Mucosa of descending colon (tissue), 3 donors: ENCODE measurements at regions not wholly inside any gene's neighbourhood (a gene's known extent, or its start where the extent isn't known, plus 50 kb on each side); places are given as distances from the start of the nearest gene placed in this dataset.

Experiments
- ATAC-seq: fragments of 200-7000 bp; cut with Tn5 transposase; one replicate; pipeline ENCODE4 v1.9.1; 2020; ENCODE audit warnings: mild to moderate bottlenecking, moderate library complexity
- DNase-seq, 3 donors: peaks; one replicate each; pipeline ENCODE4 v3.0.0-alpha.2; 2020
- H3K36me3 ChIP-seq: fragments of 200-600 bp; one replicate; pipeline ENCODE4 v1.8.0; 2021; ENCODE audit warnings: low read depth, mild to moderate bottlenecking
- H3K4me1 ChIP-seq: fragments of 200-600 bp; one replicate; pipeline ENCODE4 v1.8.0; 2021; ENCODE audit warnings: low read depth, mild to moderate bottlenecking
- H3K4me3 ChIP-seq: fragments of 200-600 bp; one replicate; pipeline ENCODE4 v1.8.0; 2021; ENCODE audit warnings: mild to moderate bottlenecking
- H3K9me3 ChIP-seq: fragments of 200-600 bp; one replicate; pipeline ENCODE4 v1.8.0; 2021; ENCODE audit warnings: mild to moderate bottlenecking
- intact Hi-C, 2 donors: fragments of 100-400 bp; cut with DNase I in 1 of 2; cut with micrococcal nuclease in 1 of 2; formaldehyde crosslinking; loops; one replicate each; pipeline versions ENCODE4 v1.11.0 to v1.11.1; 2022; cut with DNase I, micrococcal nuclease
- TF ChIP-seq, protein P1 (sequence below): fragments of 200-600 bp; IDR thresholded peaks from one replicate; pipeline ENCODE4 v1.8.0; 2022; ENCODE audit warnings: antibody characterized with exemption, mild to moderate bottlenecking
- donor health status: DM: no; HTN: no; CAD: no; lungs with moderate emphysema.
- donor health status: DM: no; HTN: no; CAD: no.
- donor health status: DM: no; HTN: yes; CAD: no.

DNA sequence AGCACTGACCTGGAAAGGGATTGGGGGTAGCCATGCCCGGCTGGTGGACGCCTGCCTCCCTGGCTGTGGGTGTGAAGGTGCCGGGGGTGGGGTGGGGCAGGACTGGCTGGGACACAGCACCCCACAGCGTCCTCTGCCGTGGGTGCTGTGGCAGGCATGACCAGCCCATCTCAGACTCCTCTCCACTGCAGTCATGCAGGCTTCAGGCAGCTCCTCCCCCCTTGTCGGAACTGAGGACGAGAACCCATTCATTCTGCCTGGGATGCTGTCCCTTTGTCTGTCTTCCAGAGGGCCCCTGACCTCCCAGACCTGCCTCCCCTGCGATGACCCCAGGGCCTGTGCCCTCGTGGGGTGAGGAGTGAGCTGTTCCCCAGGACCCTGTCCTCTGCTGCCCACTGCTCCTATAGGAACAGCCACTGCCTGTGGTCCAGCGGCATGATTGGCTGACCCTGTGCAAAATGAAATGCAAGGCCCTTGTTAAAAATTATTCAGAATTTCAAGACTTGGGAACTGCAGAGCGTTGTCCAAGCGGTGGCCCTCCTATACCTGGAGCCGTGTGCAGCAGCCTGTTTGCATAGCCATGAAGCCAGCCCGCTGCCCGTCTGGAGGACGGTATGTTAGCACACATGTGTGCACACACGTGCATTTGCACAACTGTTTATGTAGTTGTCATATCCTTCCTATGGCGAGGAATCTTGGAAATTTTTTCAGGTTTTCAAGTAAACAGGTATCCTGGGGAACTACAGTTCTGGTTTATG is 1122.3 kb downstream of the BRD1 start:
- intact Hi-C loops, result no loop called here
- Histone ChIP-seq H3K9me3 (no peaks in the 10 kb centered on the region), H3K4me1 (no peaks in the 10 kb centered on the region), H3K36me3 (no peaks in the 10 kb centered on the region), H3K4me3 (no peak overlapping the region)
- DNase-seq (no peak), ATAC-seq (no peak)
- TF ChIP-seq, protein P1, sequence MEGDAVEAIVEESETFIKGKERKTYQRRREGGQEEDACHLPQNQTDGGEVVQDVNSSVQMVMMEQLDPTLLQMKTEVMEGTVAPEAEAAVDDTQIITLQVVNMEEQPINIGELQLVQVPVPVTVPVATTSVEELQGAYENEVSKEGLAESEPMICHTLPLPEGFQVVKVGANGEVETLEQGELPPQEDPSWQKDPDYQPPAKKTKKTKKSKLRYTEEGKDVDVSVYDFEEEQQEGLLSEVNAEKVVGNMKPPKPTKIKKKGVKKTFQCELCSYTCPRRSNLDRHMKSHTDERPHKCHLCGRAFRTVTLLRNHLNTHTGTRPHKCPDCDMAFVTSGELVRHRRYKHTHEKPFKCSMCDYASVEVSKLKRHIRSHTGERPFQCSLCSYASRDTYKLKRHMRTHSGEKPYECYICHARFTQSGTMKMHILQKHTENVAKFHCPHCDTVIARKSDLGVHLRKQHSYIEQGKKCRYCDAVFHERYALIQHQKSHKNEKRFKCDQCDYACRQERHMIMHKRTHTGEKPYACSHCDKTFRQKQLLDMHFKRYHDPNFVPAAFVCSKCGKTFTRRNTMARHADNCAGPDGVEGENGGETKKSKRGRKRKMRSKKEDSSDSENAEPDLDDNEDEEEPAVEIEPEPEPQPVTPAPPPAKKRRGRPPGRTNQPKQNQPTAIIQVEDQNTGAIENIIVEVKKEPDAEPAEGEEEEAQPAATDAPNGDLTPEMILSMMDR, result no peak

DNA sequence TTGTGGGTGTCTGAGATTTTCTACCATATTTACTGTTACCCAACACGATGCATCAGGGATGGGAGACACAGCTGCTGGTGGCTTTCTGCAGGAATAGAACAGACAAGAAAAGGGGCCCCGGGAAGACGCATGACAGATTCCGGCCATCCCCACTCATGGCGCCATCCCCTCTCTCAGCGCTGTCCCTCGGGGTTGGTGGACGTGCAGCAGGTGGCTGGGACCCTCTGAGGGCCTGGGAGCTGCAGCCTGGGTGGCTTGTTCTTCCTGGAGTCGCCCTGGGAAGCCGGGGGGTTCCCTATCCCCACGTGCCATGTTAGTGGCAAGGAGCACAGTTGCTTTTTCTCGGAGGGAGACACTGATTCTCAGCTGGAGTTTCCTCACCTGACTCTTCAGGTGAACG is 1123.3 kb downstream of the BRD1 start:
- intact Hi-C loops, result no loop called here
- ATAC-seq (no peak), DNase-seq (no peak)
- Histone ChIP-seq H3K9me3 (no peaks in the 10 kb centered on the region), H3K36me3 (no peaks in the 10 kb centered on the region), H3K4me1 (no peaks in the 10 kb centered on the region), H3K4me3 (no peak overlapping the region)
- TF ChIP-seq, protein P1, result no peak

DNA sequence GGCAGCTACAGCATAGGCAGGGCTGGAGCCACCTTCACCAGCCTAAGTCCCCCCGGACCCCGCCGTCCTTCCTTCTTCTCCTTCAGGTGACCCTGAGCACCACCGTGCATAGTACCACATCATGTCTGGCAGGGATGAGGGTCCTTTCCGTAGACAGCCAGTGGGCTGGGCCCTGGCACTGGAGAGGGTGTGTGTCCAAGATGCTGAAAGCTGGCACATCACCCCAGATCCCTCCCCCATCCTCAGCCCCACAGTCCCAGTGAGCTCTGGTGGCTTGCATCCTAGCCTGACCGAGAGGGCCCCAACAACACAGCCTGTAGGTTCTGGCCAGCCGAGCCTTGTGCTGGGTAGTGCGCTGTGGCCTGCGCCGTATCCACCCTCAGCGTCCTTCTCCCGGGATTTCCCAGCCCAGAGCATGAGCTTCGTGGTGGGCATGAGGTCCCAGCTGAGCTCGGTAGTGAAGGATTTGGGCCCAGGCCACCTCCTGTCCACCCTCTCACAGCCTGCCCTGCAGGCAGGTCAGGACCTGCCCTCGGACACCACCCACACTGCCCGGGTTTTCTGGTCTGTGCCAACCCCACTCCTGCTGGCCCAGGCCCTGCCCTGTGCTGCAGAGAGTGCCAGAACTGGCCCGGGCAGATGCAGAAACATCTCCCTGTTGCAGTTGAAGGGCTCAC is 1124.3 kb downstream of the BRD1 start:
- TF ChIP-seq, protein P1, result no peak
- intact Hi-C loops, result no loop called here
- no peaks in the 10 kb centered on the region for H3K36me3 ChIP-seq
- no peak overlapping the region for H3K4me3 ChIP-seq
- no peaks in the 10 kb centered on the region for H3K4me1 ChIP-seq
- no peaks in the 10 kb centered on the region for H3K9me3 ChIP-seq
- DNase-seq (peak in 1 of 3 donors; percentile 38), ATAC-seq (no peak)

DNA sequence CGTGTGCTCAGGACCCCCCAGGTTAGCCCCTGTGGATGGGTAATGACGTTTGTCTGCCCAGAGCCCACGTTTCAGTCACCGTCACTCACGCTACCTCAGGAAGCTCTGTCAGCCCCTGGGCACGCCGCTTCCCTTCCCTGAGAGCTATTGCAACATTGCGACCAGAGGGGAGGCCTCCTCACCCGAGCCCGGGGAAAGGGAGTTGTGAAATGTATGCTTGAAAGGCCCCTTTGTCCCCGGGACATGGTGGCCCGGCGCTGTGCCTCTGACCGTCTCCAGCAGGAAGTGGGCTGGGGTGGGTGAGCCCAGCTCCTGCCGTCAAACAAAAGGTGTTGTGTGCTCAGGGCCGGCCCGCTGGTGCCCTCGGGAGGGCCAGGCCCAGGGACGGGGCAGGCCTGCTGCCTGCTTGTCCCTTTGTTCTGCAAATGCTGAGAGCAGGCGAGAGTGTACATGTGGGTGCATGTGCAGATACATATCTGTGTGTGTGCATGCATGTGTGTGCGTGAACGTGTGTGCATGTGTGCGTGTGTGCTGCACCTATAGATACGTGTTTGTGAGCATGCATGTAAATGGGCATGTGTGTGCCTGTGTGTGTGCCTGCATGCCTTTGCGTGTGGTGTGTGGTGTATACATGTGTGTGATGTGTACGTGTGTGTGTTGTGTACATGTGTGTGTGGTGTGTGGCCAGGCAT is 1125.0 kb downstream of the BRD1 start:
- Histone ChIP-seq H3K4me1 (no peaks in the 10 kb centered on the region), H3K9me3 (no peaks in the 10 kb centered on the region), H3K36me3 (no peaks in the 10 kb centered on the region), H3K4me3 (no peak overlapping the region)
- intact Hi-C loops, result no loop called here
- no peak for ATAC-seq
- DNase-seq, result peak in 1 of 3 donors; percentile 31
- TF ChIP-seq, protein P1, result no peak

DNA sequence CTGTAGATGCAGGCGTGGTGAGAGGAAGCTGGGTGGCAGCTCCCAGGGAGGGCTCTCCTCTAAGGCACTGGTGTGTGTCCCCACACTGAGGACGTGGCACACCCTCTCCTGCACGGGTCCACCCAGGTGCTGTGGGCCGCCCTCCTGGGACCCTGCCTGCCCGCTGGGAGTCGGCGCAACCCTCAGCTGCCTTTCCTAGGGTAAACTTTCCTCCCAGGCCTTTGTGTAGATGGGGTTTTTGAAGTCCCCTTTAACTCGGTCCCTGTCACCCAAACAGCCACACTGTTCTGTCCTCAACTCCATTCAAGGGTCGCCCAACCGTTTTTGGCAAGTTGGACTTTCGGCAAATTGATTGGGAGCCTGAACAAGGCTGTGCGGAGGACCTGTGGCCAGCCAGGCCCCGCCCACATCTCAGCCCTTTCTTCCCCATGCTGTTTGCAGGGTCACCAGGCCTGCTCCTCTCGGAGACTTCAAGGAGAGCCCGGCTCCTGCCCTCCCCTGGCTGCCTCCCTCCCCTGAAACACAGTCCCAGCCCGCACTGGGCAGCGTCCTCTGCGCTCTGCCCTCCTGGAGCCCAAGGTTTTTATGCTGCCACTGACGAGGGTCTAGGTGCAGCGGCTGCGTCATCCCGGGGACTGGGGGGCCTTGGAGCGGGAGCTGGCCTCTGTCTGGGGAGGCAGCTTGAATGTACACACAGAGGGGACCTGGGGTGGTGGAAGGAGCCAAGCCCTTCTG is 1126.2 kb downstream of the BRD1 start:
- H3K4me3 ChIP-seq, result no peak overlapping the region
- no peaks in the 10 kb centered on the region for H3K36me3 ChIP-seq
- intact Hi-C loops, result no loop called here
- H3K9me3 ChIP-seq, result no peaks in the 10 kb centered on the region
- TF ChIP-seq, protein P1, result no peak
- no peaks in the 10 kb centered on the region for H3K4me1 ChIP-seq
- DNase-seq (peak in 1 of 3 donors; percentile 27), ATAC-seq (no peak)
